ENCODE measurements at regions not wholly inside any gene's neighbourhood (a gene's known extent, or its start where the extent isn't known, plus 50 kb on each side); places are given as distances from the start of the nearest gene placed in this dataset.

DNA sequence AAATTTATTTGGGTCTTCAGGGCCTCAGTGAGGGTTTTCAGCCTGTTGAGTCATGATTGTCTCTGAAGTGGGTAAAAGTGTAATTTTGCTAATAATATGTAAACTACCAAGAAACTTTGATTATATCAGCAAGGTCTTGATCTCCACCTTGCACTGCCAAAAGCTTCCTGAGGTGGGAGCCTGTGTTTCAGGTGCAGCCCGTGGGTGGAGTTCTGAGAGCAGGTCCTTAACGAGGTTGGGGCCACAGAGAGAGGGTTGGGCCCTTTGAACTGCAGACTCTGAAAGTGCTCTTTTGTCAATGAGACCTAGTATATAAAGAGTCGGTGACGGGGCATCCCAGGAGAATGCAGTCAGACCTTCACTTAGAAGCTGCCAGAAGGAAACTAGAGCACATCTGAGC is 129.7 kb upstream of the MAP3K4 start:
- TF ChIP-seq, protein P1, sequence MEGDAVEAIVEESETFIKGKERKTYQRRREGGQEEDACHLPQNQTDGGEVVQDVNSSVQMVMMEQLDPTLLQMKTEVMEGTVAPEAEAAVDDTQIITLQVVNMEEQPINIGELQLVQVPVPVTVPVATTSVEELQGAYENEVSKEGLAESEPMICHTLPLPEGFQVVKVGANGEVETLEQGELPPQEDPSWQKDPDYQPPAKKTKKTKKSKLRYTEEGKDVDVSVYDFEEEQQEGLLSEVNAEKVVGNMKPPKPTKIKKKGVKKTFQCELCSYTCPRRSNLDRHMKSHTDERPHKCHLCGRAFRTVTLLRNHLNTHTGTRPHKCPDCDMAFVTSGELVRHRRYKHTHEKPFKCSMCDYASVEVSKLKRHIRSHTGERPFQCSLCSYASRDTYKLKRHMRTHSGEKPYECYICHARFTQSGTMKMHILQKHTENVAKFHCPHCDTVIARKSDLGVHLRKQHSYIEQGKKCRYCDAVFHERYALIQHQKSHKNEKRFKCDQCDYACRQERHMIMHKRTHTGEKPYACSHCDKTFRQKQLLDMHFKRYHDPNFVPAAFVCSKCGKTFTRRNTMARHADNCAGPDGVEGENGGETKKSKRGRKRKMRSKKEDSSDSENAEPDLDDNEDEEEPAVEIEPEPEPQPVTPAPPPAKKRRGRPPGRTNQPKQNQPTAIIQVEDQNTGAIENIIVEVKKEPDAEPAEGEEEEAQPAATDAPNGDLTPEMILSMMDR (IDR thresholded peaks at IDR 0.05; ENCODE audit: low read depth, low read length), result no peak
- no peak for TF ChIP-seq POLR2A (IDR thresholded peaks at IDR 0.05; ENCODE audit: extremely low read depth, insufficient read length)
